Activated naive CD8-positive, alpha-beta T cell (primary cell): ENCODE measurements at regions not wholly inside any gene's neighbourhood (a gene's known extent, or its start where the extent isn't known, plus 50 kb on each side); places are given as distances from the start of the nearest gene placed in this dataset.
"Not testable (repeated sequence)": the region's sequence is repeated elsewhere in the genome, so short reads cannot be mapped to it uniquely, and the experiment has no call there.

Source experiments
- H3K27ac Mint-ChIP-seq: one replicate; pipeline ENCODE4 v1.8.0; 2021; ENCODE audit warnings: mixed read lengths
- H3K27me3 Mint-ChIP-seq: one replicate; pipeline ENCODE4 v1.8.0; 2021; ENCODE audit warnings: mixed read lengths
- H3K36me3 Mint-ChIP-seq: one replicate; pipeline ENCODE4 v1.8.0; 2021; ENCODE audit warnings: mixed read lengths
- H3K4me1 Mint-ChIP-seq: one replicate; pipeline ENCODE4 v1.8.0; 2021; ENCODE audit warnings: low read depth, mixed read lengths
- H3K4me3 Mint-ChIP-seq: one replicate; pipeline ENCODE4 v1.8.0; 2021; ENCODE audit warnings: mild to moderate bottlenecking, mixed read lengths
- H3K9me3 Mint-ChIP-seq: one replicate; pipeline ENCODE4 v1.8.0; 2021; ENCODE audit warnings: low read depth, mixed read lengths

DNA sequence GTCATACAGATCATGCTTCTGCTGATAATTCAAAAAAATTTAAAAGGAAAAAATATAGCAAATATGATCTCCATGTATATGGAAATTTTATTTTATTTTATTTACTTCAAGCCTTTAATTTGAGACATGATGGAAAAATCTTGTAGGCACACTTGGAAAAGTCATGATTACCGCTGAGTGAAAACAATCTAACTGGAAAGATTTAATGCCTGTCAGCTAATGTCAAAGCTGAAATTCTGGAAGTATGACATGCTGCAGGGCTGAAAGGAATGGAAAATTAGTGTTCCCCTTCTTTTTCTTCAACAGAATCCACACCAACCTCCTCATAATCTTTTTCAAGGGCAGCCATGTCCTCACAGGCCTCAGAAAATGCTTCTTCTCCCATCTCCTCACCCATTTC, 58.2 kb downstream of the RPRM start:
- H3K27ac Mint-ChIP-seq = no peak overlapping the region
- H3K4me3 Mint-ChIP-seq = no peak overlapping the region
- no peaks in the 10 kb centered on the region for H3K36me3 Mint-ChIP-seq
- H3K4me1 Mint-ChIP-seq = no peaks in the 10 kb centered on the region
- no peaks in the 10 kb centered on the region for H3K27me3 Mint-ChIP-seq
- no peaks in the 10 kb centered on the region for H3K9me3 Mint-ChIP-seq

DNA sequence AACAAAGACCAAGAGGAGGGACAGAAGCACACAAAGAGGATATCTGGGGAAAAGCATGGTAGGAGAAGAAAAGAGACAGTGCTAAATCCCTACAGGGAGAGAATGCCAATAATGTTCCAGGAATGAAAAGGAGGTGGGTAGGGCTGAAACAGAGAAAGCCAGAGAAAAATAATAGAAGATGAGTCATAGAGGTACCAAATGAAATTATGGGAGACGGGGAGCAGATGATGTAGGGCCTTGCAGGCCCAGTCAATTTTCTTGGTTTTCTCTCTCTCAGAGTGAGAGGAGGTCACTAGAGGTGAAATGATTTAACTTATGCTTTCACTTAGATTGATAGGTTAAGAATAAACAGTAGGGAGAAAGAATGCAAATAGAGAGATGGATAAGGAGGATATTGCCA, 61.5 kb downstream of the RPRM start:
- Mint-ChIP-seq H3K4me1 (no peaks in the 10 kb centered on the region), H3K9me3 (no peaks in the 10 kb centered on the region), H3K27ac (no peak overlapping the region), H3K27me3 (no peaks in the 10 kb centered on the region), H3K4me3 (no peak overlapping the region), H3K36me3 (no peaks in the 10 kb centered on the region)

DNA sequence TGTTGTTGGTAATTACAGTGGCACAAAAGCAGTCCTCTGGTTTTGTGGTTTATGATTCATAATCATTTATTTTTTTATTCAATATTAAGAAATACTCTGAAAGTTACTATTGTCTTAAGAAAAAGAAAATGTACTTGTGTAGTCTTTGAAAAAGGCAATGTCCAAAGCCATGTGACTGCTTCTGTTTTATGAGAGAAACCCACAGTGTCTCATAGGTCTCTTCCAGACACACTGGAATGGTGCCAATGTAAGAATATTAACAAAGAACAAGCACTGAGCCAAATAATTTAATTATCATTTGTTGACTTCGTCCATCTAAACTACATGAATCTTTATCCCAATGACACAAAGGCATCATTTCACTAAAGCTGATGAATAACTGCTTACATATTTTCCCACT, 62.5 kb downstream of the RPRM start:
- no peak overlapping the region for H3K4me3 Mint-ChIP-seq
- H3K4me1 Mint-ChIP-seq = no peaks in the 10 kb centered on the region
- H3K36me3 Mint-ChIP-seq = no peaks in the 10 kb centered on the region
- no peaks in the 10 kb centered on the region for H3K27me3 Mint-ChIP-seq
- no peaks in the 10 kb centered on the region for H3K9me3 Mint-ChIP-seq
- no peak overlapping the region for H3K27ac Mint-ChIP-seq

DNA sequence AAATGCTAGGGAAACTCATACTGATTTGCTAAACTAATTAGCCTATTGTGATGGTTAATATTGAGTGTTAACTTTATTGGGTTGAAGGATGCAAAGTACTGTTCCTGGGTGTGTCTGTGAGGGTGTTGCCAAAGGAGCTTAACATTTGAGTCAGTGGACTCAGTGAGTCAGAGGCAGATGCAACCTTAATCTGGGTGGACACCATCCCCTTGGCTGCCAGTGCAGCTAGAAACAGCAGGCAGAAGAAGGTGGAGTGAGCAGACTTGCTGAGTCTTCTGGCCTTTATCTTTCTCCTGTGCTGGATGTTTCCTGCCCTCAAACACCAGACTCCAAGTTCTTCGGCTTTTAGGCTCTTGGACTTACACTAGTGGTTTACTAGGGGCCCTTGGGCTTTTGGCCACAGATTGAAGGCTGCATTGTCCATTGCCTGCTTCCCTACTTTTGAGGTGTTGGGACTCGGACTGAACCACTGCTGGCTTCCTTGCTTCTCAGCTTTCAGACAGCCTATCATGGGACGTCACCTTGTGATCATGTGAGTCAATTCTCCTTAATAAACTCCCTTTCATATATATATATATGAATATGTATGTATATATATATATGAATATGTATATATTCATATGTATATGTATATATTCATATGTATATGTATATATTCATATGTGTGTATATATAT, 69.7 kb downstream of the RPRM start:
- H3K27me3 Mint-ChIP-seq = peaks cover 1% of the 10 kb centered on the region

DNA sequence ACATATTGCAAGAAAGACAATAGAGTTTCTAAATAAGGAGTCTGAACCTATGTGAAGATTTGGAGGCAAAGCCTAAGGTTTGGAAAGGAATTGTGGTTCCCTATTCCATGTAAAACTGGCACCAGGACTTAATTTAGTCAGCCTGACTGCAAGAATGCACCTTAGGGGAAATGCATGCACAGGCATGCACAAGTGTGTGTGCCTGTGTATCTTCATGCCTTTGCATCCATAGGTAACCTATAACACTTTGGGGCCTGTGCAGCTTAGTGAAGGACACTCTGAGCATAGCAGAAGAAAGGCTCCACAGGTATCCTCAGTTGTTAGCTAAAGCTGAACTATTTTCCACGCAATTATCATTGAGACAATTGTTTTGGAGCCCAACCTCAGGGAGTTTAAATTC, 73.4 kb downstream of the RPRM start:
- Mint-ChIP-seq H3K27ac (no peak overlapping the region), H3K4me1 (no peaks in the 10 kb centered on the region), H3K4me3 (no peak overlapping the region), H3K27me3 (peaks cover 1% of the 10 kb centered on the region), H3K9me3 (no peaks in the 10 kb centered on the region), H3K36me3 (no peaks in the 10 kb centered on the region)

More for the DNA sequence above, 69.7 kb downstream of the RPRM start:
- no peaks in the 10 kb centered on the region for H3K9me3 Mint-ChIP-seq
- no peak overlapping the region for H3K27ac Mint-ChIP-seq
- no peak overlapping the region for H3K4me3 Mint-ChIP-seq
- no peaks in the 10 kb centered on the region for H3K4me1 Mint-ChIP-seq
- no peaks in the 10 kb centered on the region for H3K36me3 Mint-ChIP-seq

DNA sequence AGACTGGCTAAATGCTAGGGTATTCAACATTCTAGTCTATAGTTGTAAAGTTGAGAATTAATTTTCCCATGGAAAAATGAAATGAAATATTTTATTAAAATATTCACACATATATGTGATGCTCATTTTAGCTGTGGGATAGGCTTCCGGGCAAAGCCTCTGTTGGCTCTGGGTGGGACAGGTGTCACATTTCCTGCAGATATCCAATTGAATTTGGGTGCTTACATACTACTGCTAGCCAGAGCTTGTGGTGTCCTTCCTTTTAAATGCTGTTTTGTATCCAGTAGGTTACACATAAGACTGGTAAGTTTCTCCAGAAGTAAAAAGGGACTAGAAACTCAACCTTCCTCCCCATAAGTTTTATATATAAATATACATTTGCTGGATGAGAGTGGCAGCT, 73.8 kb downstream of the RPRM start:
- Mint-ChIP-seq H3K27me3 (peaks cover 1% of the 10 kb centered on the region), H3K4me3 (no peak overlapping the region), H3K27ac (no peak overlapping the region), H3K4me1 (no peaks in the 10 kb centered on the region), H3K36me3 (no peaks in the 10 kb centered on the region), H3K9me3 (no peaks in the 10 kb centered on the region)

DNA sequence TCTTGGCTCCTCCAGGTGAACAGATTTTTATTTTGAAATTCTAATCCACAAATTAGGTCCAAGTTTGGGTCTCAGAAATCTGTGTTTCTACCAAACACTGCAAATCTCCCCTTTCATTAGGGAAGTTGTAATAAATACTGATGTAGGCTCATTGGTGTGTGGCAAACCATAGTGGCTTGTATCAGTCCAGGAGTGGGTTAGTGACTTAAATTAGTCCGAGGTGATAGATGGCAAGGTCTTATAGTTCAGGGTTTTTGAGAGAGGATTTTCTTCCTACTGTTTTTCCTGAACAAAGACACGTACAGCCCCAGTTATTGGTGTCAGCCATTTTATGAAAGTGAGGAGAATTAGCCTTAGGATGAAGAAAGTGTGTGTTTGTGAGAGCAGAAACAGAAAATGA, 74.6 kb downstream of the RPRM start:
- H3K36me3 Mint-ChIP-seq = no peaks in the 10 kb centered on the region
- H3K4me3 Mint-ChIP-seq = no peak overlapping the region
- H3K4me1 Mint-ChIP-seq = no peaks in the 10 kb centered on the region
- peaks cover 1% of the 10 kb centered on the region for H3K27me3 Mint-ChIP-seq
- H3K27ac Mint-ChIP-seq = no peak overlapping the region
- no peaks in the 10 kb centered on the region for H3K9me3 Mint-ChIP-seq

DNA sequence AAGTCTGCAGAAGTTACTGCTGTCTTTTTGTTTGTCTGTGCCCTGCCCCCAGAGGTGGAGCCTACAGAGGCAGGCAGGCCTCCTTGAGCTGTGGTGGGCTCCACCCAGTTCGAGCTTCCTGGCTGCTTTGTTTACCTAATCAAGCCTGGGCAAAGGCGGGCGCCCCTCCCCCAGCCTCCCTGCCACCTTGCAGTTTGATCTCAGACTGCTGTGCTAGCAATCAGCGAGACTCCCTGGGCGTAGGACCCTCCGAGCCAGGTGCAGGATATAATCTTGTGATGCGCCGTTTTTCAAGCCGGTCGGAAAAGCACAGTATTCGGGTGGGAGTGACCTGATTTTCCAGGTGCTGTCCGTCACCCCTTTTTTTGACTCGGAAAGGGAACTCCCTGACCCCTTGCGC, 75.2 kb downstream of the RPRM start:
- H3K4me1 Mint-ChIP-seq, H3K27me3 Mint-ChIP-seq, H3K4me3 Mint-ChIP-seq, H3K9me3 Mint-ChIP-seq, H3K36me3 Mint-ChIP-seq, H3K27ac Mint-ChIP-seq: not testable (repeated sequence)

DNA sequence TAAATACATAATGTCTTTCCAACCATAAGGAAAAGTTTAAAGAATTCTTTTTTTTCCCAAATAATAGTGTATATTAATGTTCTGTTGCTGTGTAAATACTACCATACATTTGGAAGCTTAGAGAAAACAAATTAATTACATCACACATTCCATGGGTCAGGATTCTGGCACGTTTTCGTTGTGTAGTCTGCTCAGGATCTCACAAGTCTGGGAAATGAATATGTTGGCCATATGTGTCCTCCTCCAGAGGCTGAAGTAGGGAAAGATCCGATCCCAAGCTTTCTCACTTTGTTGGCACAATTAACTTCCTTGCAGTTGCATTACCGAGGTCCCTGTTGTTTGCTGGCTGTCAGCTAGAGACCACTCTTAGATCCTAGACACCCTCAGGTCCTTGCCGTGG, 83.9 kb downstream of the RPRM start:
- H3K36me3 Mint-ChIP-seq = no peaks in the 10 kb centered on the region
- peaks cover 4% of the 10 kb centered on the region for H3K9me3 Mint-ChIP-seq
- H3K4me1 Mint-ChIP-seq = no peaks in the 10 kb centered on the region
- peaks cover 2% of the 10 kb centered on the region for H3K27me3 Mint-ChIP-seq
- H3K27ac Mint-ChIP-seq = no peak overlapping the region
- H3K4me3 Mint-ChIP-seq = no peak overlapping the region

DNA sequence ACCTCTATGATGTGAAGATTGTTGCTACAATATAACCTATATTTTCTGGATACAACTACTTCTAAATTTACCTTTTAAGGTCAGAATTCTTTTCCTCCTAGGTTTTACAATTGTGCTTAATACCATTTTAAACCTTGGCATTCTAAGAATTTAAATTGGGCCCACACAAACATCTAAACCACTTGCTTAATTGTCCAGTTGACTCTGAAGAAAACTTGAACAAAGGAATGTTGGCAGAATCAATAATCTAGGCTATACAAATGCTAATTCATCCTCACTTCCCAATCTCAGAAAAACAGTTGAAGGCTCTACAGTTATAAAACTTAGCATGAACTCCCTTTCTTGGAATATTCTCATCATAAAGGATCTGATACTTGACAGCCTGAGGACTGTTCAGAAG, 84.3 kb downstream of the RPRM start:
- no peak overlapping the region for H3K4me3 Mint-ChIP-seq

DNA sequence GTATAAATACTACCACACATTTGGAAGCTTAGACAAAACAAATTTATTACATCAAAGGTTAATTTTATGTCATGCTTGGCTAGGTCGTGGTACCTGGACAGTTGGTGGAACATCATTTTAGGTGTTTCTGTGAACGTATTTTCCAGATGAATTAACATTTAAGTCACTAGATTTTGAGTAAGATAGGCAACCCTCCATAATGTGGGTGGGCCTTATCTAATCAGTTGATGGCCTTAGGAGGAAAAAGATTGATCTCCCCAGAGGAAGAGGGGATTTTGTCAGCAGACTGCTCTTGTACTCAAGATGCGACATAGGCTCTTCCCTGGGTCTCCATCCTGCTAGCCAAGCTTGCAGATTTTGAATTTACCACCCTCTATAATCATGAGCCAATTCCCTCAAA, 85.0 kb downstream of the RPRM start:
- Mint-ChIP-seq H3K4me1 (no peaks in the 10 kb centered on the region), H3K9me3 (peaks cover 4% of the 10 kb centered on the region), H3K27ac (no peak overlapping the region), H3K4me3 (no peak overlapping the region), H3K36me3 (no peaks in the 10 kb centered on the region), H3K27me3 (peaks cover 2% of the 10 kb centered on the region)

More for the DNA sequence above, 84.3 kb downstream of the RPRM start:
- Mint-ChIP-seq H3K4me1 (no peaks in the 10 kb centered on the region), H3K27me3 (peaks cover 2% of the 10 kb centered on the region), H3K36me3 (no peaks in the 10 kb centered on the region), H3K27ac (no peak overlapping the region), H3K9me3 (peaks cover 4% of the 10 kb centered on the region)

DNA sequence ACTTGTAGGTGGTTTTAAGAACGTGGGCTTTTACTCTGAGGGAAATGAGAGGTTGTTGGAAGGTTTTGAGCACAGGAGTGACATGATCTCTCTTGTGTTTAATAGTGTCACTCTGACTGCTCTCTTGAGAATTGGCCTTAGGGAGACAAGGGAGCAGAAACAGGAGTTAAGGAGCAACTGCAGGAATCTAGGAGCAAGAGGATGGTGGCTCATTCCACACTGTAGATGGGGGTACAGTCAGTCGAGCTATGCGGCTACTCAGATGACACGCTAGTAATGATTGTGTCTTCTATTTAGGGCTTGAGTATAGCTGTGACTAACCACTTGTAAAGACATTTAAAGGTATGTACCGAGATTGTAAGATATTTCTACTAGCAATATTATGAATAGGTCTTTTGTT, 87.4 kb downstream of the RPRM start:
- Mint-ChIP-seq H3K4me3 (no peak overlapping the region), H3K27ac (no peak overlapping the region), H3K9me3 (no peaks in the 10 kb centered on the region)

DNA sequence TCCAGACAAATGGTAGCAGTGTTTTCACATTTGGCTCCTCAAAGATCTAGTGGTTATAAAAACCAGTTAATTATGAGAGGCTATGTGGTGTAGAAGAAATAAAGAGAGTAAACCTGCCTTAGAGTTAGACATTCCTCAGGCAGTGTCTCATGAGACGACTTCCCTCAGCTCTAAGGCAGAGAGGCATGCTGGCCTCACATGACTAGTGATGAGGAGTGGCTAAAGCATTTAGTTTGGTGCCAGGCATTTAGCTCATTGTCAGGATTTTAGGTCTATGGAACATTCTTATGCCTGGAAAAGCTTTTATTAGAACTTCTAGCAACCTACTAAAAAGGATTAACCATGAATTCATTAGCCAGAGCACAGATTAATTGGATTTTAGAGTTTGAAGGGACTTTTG, 90.3 kb downstream of the RPRM start:
- peaks cover 4% of the 10 kb centered on the region for H3K9me3 Mint-ChIP-seq
- no peaks in the 10 kb centered on the region for H3K4me1 Mint-ChIP-seq
- no peak overlapping the region for H3K27ac Mint-ChIP-seq
- H3K27me3 Mint-ChIP-seq = peaks cover 6% of the 10 kb centered on the region
- H3K36me3 Mint-ChIP-seq = no peaks in the 10 kb centered on the region
- H3K4me3 Mint-ChIP-seq = no peak overlapping the region

More for the DNA sequence above, 87.4 kb downstream of the RPRM start:
- Mint-ChIP-seq H3K4me1 (no peaks in the 10 kb centered on the region), H3K36me3 (no peaks in the 10 kb centered on the region), H3K27me3 (peaks cover 2% of the 10 kb centered on the region)

DNA sequence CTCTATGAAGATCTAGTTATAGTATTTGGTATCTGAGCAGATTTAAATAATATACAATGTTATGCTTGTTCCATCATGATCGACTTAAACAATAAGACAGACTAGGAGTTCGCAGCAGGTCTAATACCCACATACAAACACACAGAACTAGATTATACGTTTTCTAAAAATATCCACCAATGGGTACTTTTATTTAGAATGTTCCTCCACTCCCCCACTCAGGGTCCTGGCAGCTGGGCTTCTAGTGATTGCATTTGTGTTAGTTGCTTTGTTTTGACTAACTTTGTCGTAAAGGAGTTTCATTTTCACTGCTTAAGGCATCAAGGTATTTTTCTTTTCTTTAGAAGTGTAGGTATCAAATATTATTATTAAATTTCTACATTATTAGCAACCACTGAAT, 91.4 kb downstream of the RPRM start:
- peaks cover 6% of the 10 kb centered on the region for H3K27me3 Mint-ChIP-seq
- H3K4me3 Mint-ChIP-seq = no peak overlapping the region
- H3K27ac Mint-ChIP-seq = no peak overlapping the region
- H3K36me3 Mint-ChIP-seq = no peaks in the 10 kb centered on the region
- no peaks in the 10 kb centered on the region for H3K4me1 Mint-ChIP-seq
- H3K9me3 Mint-ChIP-seq = peaks cover 4% of the 10 kb centered on the region

DNA sequence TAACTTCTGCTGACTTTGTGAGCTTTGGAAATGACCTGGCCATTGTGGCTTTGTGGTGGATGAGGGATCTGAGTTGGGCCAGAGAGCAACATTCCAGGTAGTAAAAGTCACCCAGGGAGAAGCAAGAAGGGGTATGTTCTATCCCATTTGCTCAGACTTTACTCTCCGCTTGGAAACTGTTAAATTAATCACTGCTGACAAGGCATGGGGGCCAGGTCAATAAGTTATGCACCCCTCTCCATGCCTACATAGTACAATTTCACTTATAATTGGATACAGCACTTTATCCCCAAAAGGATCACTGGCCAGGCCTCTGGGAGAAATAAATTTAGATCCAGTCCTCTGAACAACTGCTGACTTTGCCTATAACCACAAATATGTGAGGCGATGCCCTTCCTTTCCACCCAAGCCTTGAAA, 92.1 kb downstream of the RPRM start:
- peaks cover 4% of the 10 kb centered on the region for H3K9me3 Mint-ChIP-seq
- H3K36me3 Mint-ChIP-seq = no peaks in the 10 kb centered on the region
- no peak overlapping the region for H3K4me3 Mint-ChIP-seq
- H3K27ac Mint-ChIP-seq = no peak overlapping the region
- H3K27me3 Mint-ChIP-seq = peaks cover 6% of the 10 kb centered on the region
- no peaks in the 10 kb centered on the region for H3K4me1 Mint-ChIP-seq

DNA sequence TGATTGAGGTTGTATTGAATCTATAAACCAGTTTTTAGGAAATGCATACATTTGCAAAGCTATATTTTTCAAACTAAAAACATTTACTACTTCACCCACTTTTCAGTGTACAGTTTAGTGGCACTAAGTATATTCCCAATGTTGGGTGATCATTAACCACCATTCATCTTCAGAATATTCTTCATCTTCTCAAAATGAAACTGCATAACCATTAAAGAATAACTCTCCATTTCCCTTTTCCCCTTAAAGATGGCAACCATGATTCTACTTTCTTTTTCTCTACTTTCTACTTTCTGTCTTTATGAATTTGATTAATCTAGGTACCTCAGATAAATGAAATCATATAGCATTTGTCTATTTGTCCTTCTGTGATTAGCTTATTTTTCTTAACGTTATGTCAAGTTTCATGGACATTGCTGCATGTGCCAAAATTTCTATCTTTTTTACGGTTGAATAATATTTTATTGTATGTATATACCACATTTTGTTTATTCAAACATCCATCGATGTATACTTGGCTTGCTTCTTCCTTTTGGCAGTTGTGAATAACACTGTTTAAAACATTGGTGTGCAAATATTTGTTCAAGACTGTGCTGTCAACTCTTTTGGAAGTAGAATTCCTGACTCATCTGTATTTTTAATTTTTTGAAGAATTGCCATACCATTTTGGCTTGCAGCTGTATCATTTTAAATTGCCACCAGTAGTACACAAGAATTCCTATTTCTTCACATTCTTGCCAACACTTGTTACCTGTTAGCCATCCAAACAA, 104.9 kb downstream of the RPRM start:
- no peak overlapping the region for H3K27ac Mint-ChIP-seq

More for the DNA sequence above, 104.9 kb downstream of the RPRM start:
- H3K27me3 Mint-ChIP-seq = peaks cover 2% of the 10 kb centered on the region
- no peaks in the 10 kb centered on the region for H3K36me3 Mint-ChIP-seq
- no peak overlapping the region for H3K4me3 Mint-ChIP-seq
- no peaks in the 10 kb centered on the region for H3K4me1 Mint-ChIP-seq
- H3K9me3 Mint-ChIP-seq = no peaks in the 10 kb centered on the region
